ENCODE measurements at regions not wholly inside any gene's neighbourhood (a gene's known extent, or its start where the extent isn't known, plus 50 kb on each side); places are given as distances from the start of the nearest gene placed in this dataset.

DNA sequence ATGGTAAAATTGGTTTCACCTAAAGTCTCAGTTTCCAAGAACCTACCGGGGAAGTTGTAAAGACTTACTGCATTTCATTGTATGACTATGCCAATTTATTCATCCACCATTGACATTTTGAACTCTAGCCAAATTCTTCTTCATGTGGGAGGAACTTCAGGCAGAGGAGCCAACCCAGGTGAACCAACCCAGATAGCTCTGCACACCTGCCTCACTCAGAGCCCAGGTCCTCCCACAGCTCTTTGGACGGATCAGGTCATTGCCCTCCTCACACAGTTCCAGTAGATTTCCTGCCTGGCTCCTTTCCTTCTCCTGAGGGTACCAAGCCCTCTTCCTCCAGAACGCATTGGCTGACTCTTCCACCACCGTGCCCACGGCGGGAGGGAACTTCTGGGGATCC, 121.7 kb downstream of the DTL start:
- Histone ChIP-seq H3K9me3 (replicated peaks; ENCODE audit: control insufficient read depth, insufficient read depth, low read depth, low read length) (no peaks in the 10 kb centered on the region; the same call in 1 of the 2 replicates), H3K79me2 (ENCODE audit: control insufficient read depth, insufficient read depth, low read length) (no peaks in the 10 kb centered on the region), H3K36me3 (ENCODE audit: control insufficient read depth, insufficient read depth, low read length) (no peaks in the 10 kb centered on the region), H3K27ac (ENCODE audit: extremely low read depth, low read depth, low read length) (no peak overlapping the region), H3K4me3 (no peak overlapping the region), H2AFZ (ENCODE audit: low read depth, low read length) (no peak overlapping the region), H3K4me1 (replicated peaks in 1 of 2; ENCODE audit: control insufficient read depth in 2 of 2, insufficient read depth in 2 of 2, low read length in 2 of 2) (peaks cover 43 to 58% of the 10 kb centered on the region in 2 experiments), H3K9ac (ENCODE audit: insufficient read depth in 1 of 2, low read depth in 2 of 2, low read length in 2 of 2) (peak overlapping the region in 1 of 2 experiments; percentile 53; a peak in 1 of 4 replicates), H3K9me1 (ENCODE audit: control insufficient read depth, insufficient read depth, low read length) (no peaks in the 10 kb centered on the region), H3K4me2 (ENCODE audit: insufficient read depth, low read length) (no peak overlapping the region), H4K20me1 (replicated peaks; ENCODE audit: control insufficient read depth, insufficient read depth, low read length) (no peaks in the 10 kb centered on the region), H3K27me3 (ENCODE audit: control insufficient read depth in 2 of 2, insufficient read depth in 2 of 2, low read length in 2 of 2) (no peaks in the 10 kb centered on the region)
- POLR2A ChIA-PET = interaction anchor here (0.6 to 0.7 kb wide), 2 partner anchors 10 to 342 kb away, joined by 3 to 4 read pairs; no protein-coding TSS in a partner anchor
- no peak for ATAC-seq
- peak in 2 of 4 experiments; percentile 33 to 35 for DNase-seq (ENCODE audit: extremely low read depth in 1 of 4, low spot score in 3 of 4)
- in situ Hi-C loops (cut with MboI) = no loop called here
- no peak for FAIRE-seq
- TF ChIP-seq CBFA2T3 (IDR thresholded peaks at IDR 0.05) (peak; percentile 57), WHSC1 (IDR thresholded peaks at IDR 0.05; ENCODE audit: low read length) (peak; percentile 79), ZEB2 (IDR thresholded peaks at IDR 0.05) (peak; percentile 41; the same call in 1 of the 2 replicates), ZNF561 (CRISPR knock-in tag; conservative IDR thresholded peaks at IDR 0.05) (no peak), ZBTB8A (IDR thresholded peaks at IDR 0.05; ENCODE audit: partially characterized antibody) (no peak), NFIC (IDR thresholded peaks at IDR 0.05) (peak; percentile 72), ARID2 (IDR thresholded peaks at IDR 0.05) (no peak), CBFA2T2 (conservative IDR thresholded peaks at IDR 0.05) (peak; percentile 37)
- TF ChIP-seq, protein P1, sequence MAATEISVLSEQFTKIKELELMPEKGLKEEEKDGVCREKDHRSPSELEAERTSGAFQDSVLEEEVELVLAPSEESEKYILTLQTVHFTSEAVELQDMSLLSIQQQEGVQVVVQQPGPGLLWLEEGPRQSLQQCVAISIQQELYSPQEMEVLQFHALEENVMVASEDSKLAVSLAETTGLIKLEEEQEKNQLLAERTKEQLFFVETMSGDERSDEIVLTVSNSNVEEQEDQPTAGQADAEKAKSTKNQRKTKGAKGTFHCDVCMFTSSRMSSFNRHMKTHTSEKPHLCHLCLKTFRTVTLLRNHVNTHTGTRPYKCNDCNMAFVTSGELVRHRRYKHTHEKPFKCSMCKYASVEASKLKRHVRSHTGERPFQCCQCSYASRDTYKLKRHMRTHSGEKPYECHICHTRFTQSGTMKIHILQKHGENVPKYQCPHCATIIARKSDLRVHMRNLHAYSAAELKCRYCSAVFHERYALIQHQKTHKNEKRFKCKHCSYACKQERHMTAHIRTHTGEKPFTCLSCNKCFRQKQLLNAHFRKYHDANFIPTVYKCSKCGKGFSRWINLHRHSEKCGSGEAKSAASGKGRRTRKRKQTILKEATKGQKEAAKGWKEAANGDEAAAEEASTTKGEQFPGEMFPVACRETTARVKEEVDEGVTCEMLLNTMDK (IDR thresholded peaks at IDR 0.05; ENCODE audit: borderline replicate concordance, insufficient read depth, low read depth, low read length, poor library complexity, severe bottlenecking) = no peak
- TF ChIP-seq, protein P2, sequence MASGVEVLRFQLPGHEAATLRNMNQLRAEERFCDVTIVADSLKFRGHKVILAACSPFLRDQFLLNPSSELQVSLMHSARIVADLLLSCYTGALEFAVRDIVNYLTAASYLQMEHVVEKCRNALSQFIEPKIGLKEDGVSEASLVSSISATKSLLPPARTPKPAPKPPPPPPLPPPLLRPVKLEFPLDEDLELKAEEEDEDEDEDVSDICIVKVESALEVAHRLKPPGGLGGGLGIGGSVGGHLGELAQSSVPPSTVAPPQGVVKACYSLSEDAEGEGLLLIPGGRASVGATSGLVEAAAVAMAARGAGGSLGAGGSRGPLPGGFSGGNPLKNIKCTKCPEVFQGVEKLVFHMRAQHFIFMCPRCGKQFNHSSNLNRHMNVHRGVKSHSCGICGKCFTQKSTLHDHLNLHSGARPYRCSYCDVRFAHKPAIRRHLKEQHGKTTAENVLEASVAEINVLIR (CRISPR knock-in tag; IDR thresholded peaks at IDR 0.05) = no peak
- 70% methylated on average over 6 of the region's 6 CpGs for WGBS (ENCODE audit: insufficient coverage, low coverage, missing lambda C conversion rate)
- no TSS peak for BruUV-seq (replicated peaks)
- CTCF ChIA-PET (ENCODE audit: low intra/inter-chr PET ratio) = no interaction called here
- intact Hi-C loops (cut with micrococcal nuclease) = loop anchor here (10.0 kb wide), 1 partner anchor 82 kb away; no protein-coding TSS in a partner anchor
